Gastroesophageal sphincter (tissue), 4 donors: ENCODE measurements at regions not wholly inside any gene's neighbourhood (a gene's known extent, or its start where the extent isn't known, plus 50 kb on each side); places are given as distances from the start of the nearest gene placed in this dataset.
"Not testable (repeated sequence)": the region's sequence is repeated elsewhere in the genome, so short reads cannot be mapped to it uniquely, and the experiment has no call there.

Experiments
- ATAC-seq: fragments of 150-250 bp; one replicate; pipeline ENCODE4 v1.9.1; 2016; ENCODE audit warnings: mild to moderate bottlenecking, moderate library complexity
- H3K27ac ChIP-seq, 4 donors: fragments of 200-600 bp; sonication (generic) in 3 of 4; 1 replicate in 3 of 4; 2 replicates in 1 of 4; pipeline ENCODE4 v1.5.1; 2016 to 2019
- H3K27me3 ChIP-seq: fragments of 200-600 bp; sonication (generic); one replicate; pipeline ENCODE4 v1.5.1; 2019
- H3K36me3 ChIP-seq, 2 donors: fragments of 200-600 bp; sonication (generic); one replicate each; pipeline ENCODE4 v1.5.1; 2019; ENCODE audit warnings: control low read depth in 1 of 2
- H3K4me1 ChIP-seq, 3 donors: fragments of 200-600 bp; sonication (generic); 1 replicate in 2 of 3; 2 replicates in 1 of 3; pipeline ENCODE4 v1.5.1; 2016 to 2019; ENCODE audit warnings: control low read depth in 2 of 3
- H3K4me3 ChIP-seq, 2 donors: fragments of 200-600 bp; sonication (generic); one replicate each; pipeline ENCODE4 v1.5.1; 2019; ENCODE audit warnings: mild to moderate bottlenecking in 1 of 2, moderate library complexity in 1 of 2
- H3K9me3 ChIP-seq, 3 donors: fragments of 200-600 bp; sonication (generic); one replicate each; pipeline ENCODE4 v1.5.1; 2017 to 2019; ENCODE audit warnings: control low read depth in 2 of 3
- EP300 ChIP-seq: sonication (generic); formaldehyde crosslinking; IDR thresholded peaks from one replicate; pipeline ENCODE4 v1.6.1; 2017; ENCODE audit warnings: antibody characterized with exemption, mild to moderate bottlenecking
- POLR2A ChIP-seq, 2 donors: fragments of 450-650 bp; IDR thresholded peaks; one replicate each; pipeline ENCODE4 v1.6.1; 2017; ENCODE audit warnings: antibody characterized with exemption in 2 of 2, mild to moderate bottlenecking in 2 of 2, moderate library complexity in 1 of 2
- POLR2AphosphoS5 ChIP-seq: sonication (generic); formaldehyde crosslinking; IDR thresholded peaks from one replicate; pipeline ENCODE4 v1.6.1; 2017; ENCODE audit warnings: antibody characterized with exemption
- WGBS, 2 donors: methylation state at CpG; one replicate each; pipeline ENCODE4 v1.1.5; 2018; ENCODE audit warnings: low coverage in 1 of 2; 5-methylcytosine and 5-hydroxymethylcytosine counted together
- TF ChIP-seq, protein P1 (sequence below), 4 experiments: fragments of 200-600 bp in 2 of 4; fragments of 450-650 bp in 2 of 4; sonication (generic) in 1 of 4; IDR thresholded peaks; one replicate each; pipeline ENCODE4 v1.5.1; 2017 to 2019; ENCODE audit warnings: antibody characterized with exemption in 4 of 4, mild to moderate bottlenecking in 2 of 4, moderate library complexity in 2 of 4

GRCh38 chr7:17109020-17109419 is 189.4 kb upstream of the AHR start:
- no peaks in the 10 kb centered on the region for H3K4me1 ChIP-seq
- no peaks in the 10 kb centered on the region for H3K27me3 ChIP-seq
- no peaks in the 10 kb centered on the region for H3K9me3 ChIP-seq
- H3K36me3 ChIP-seq: no peaks in the 10 kb centered on the region
- TF ChIP-seq POLR2A (IDR thresholded peaks at IDR 0.05): no peak
- no peak for TF ChIP-seq EP300
- TF ChIP-seq, protein P1, sequence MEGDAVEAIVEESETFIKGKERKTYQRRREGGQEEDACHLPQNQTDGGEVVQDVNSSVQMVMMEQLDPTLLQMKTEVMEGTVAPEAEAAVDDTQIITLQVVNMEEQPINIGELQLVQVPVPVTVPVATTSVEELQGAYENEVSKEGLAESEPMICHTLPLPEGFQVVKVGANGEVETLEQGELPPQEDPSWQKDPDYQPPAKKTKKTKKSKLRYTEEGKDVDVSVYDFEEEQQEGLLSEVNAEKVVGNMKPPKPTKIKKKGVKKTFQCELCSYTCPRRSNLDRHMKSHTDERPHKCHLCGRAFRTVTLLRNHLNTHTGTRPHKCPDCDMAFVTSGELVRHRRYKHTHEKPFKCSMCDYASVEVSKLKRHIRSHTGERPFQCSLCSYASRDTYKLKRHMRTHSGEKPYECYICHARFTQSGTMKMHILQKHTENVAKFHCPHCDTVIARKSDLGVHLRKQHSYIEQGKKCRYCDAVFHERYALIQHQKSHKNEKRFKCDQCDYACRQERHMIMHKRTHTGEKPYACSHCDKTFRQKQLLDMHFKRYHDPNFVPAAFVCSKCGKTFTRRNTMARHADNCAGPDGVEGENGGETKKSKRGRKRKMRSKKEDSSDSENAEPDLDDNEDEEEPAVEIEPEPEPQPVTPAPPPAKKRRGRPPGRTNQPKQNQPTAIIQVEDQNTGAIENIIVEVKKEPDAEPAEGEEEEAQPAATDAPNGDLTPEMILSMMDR (IDR thresholded peaks at IDR 0.05): no peak
- no peak for TF ChIP-seq POLR2AphosphoS5
- no peak overlapping the region for H3K4me3 ChIP-seq
- ATAC-seq: no peak
- 37 to 56% methylated on average over 2 of the region's 2 CpGs for WGBS, 2 donors
- no peak overlapping the region for H3K27ac ChIP-seq

- H3K9me3 ChIP-seq, H3K27ac ChIP-seq, H3K36me3 ChIP-seq, H3K4me1 ChIP-seq, H3K4me3 ChIP-seq, H3K27me3 ChIP-seq, ATAC-seq: not testable (repeated sequence)
- WGBS, 2 donors: 83 to 92% methylated on average over 2 of the region's 2 CpGs
These were observed 184.7 kb upstream of the AHR start for GRCh38 chr7:17113770-17114169.

DNA sequence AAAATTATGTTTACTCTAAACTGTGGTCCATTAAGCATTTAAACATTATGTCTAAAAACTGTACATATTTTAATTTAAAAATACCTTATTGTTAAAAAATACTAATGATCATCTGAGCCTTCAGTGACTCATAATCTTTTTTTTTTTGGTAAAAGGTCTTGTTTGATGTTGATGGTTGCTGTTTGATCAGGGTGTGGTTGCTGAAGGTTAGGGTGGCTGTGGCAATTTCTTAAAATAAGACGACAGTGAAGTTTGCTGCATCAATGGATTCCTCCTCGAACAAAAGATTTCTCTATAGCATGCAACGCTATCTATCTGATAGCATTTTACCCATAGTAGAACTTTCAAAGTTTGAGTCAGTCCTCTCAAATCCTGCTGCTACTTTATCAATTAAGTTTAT is 180.0 kb upstream of the AHR start:
- Histone ChIP-seq H3K27me3 (no peaks in the 10 kb centered on the region), H3K4me1 (no peaks in the 10 kb centered on the region), H3K27ac (no peak overlapping the region), H3K36me3 (no peaks in the 10 kb centered on the region), H3K9me3 (no peaks in the 10 kb centered on the region), H3K4me3 (no peak overlapping the region)
- WGBS, 2 donors: 69 to 85% methylated on average over 2 to 3 of the region's 3 CpGs
- TF ChIP-seq POLR2A (IDR thresholded peaks at IDR 0.05) (no peak), POLR2AphosphoS5 (no peak), EP300 (no peak)
- TF ChIP-seq, protein P1 (IDR thresholded peaks at IDR 0.05): no peak
- ATAC-seq: no peak

DNA sequence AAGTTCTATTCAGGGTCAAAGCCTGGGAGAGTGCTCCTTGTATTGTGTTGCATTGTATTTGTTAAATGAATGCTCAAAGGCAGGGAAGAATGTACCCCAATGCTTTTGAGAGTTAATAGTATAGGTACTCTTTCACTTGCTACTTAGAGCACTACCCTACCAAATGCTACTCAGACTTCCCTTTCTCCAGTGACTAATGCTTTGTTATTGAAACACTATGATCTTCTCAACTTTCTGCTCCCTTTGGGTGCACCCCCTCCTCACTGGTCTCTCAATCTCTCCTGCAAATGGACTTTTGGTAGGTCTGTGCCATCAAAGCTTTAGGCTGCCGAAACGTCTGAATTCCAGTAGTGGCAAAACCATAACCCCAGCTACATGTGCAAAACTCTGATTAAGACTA is 177.7 kb upstream of the AHR start:
- no peaks in the 10 kb centered on the region for H3K4me1 ChIP-seq
- H3K36me3 ChIP-seq: no peaks in the 10 kb centered on the region
- H3K9me3 ChIP-seq: no peaks in the 10 kb centered on the region
- no peak overlapping the region for H3K27ac ChIP-seq
- no peaks in the 10 kb centered on the region for H3K27me3 ChIP-seq
- H3K4me3 ChIP-seq: no peak overlapping the region
- WGBS, 2 donors: 64% methylated on average over 2 of the region's 2 CpGs; no CpG with 5 or more reads in 1 of the 2 donors
- no peak for ATAC-seq
- TF ChIP-seq, protein P1 (IDR thresholded peaks at IDR 0.05): no peak
- no peak for TF ChIP-seq EP300
- TF ChIP-seq POLR2A (IDR thresholded peaks at IDR 0.05): no peak
- TF ChIP-seq POLR2AphosphoS5: no peak

DNA sequence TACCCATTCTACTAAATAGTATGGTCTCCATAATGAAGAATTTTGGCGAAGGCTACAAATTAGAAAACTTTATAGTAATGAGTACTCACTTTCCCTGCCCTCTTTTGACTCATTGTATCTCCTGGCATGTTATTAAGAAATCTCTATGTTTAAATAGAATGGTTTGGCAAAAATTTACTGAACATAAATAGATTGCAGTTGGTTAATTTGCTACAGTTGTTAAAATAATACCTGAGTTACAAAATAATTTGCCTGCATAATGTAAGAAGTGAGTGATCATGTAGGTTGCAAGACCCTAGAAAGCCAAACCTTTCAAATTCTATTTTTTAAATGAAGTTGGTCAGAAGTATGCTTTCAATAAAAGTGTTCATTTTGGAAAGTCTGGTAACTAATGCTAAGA is 176.8 kb upstream of the AHR start:
- no peak overlapping the region for H3K4me3 ChIP-seq
- H3K4me1 ChIP-seq: no peaks in the 10 kb centered on the region
- no peaks in the 10 kb centered on the region for H3K36me3 ChIP-seq
- WGBS, 2 donors: 86 to 88% methylated on average over 1 of the region's 1 CpG
- H3K9me3 ChIP-seq: no peaks in the 10 kb centered on the region
- no peaks in the 10 kb centered on the region for H3K27me3 ChIP-seq
- TF ChIP-seq EP300: no peak
- TF ChIP-seq POLR2A (IDR thresholded peaks at IDR 0.05): no peak
- TF ChIP-seq, protein P1 (IDR thresholded peaks at IDR 0.05): no peak
- TF ChIP-seq POLR2AphosphoS5: no peak
- no peak overlapping the region for H3K27ac ChIP-seq
- no peak for ATAC-seq

- Histone ChIP-seq H3K27me3 (no peaks in the 10 kb centered on the region), H3K36me3 (no peaks in the 10 kb centered on the region), H3K4me1 (no peaks in the 10 kb centered on the region), H3K4me3 (no peak overlapping the region), H3K9me3 (no peaks in the 10 kb centered on the region), H3K27ac (no peak overlapping the region)
- 71 to 92% methylated on average over 4 of the region's 4 CpGs for WGBS, 2 donors
- no peak for TF ChIP-seq POLR2A (IDR thresholded peaks at IDR 0.05)
- TF ChIP-seq, protein P1 (IDR thresholded peaks at IDR 0.05): no peak
- TF ChIP-seq EP300: no peak
- TF ChIP-seq POLR2AphosphoS5: no peak
- ATAC-seq: peak; percentile 41
These were observed 175.4 kb upstream of the AHR start for GRCh38 chr7:17123020-17123419.
